NCI-H446 (cell line): ENCODE measurements at regions not wholly inside any gene's neighbourhood (a gene's known extent, or its start where the extent isn't known, plus 50 kb on each side); places are given as distances from the start of the nearest gene placed in this dataset.

Experiments used
- DNase-seq, 2 experiments: peaks; one replicate each; lab custom pipeline; 2025; lab: John Stamatoyannopoulos, UW

GRCh38 chr6:14635934-14636591 is 518.5 kb downstream of the CD83 start:
- no peak for DNase-seq

- DNase-seq = no peak
These were observed 520.9 kb downstream of the CD83 start for GRCh38 chr6:14638435-14638905.

GRCh38 chr6:14638906-14639761 is 521.6 kb downstream of the CD83 start:
- peak; percentile 70 to 91 for DNase-seq

- DNase-seq = no peak
These were observed 522.5 kb downstream of the CD83 start for GRCh38 chr6:14639983-14640599.

GRCh38 chr6:14640631-14641030 is 523.1 kb downstream of the CD83 start:
- no peak for DNase-seq

GRCh38 chr6:14641423-14642135 is 524.0 kb downstream of the CD83 start:
- no peak for DNase-seq

GRCh38 chr6:14642136-14642505 is 524.5 kb downstream of the CD83 start:
- DNase-seq = no peak

GRCh38 chr6:14642842-14643241 is 525.3 kb downstream of the CD83 start:
- no peak for DNase-seq

- no peak for DNase-seq
These were observed 526.8 kb downstream of the CD83 start for GRCh38 chr6:14644381-14644780.

- DNase-seq = no peak
These were observed 527.6 kb downstream of the CD83 start for GRCh38 chr6:14645221-14645620.

GRCh38 chr6:14645841-14646240 is 528.3 kb downstream of the CD83 start:
- no peak for DNase-seq

- no peak for DNase-seq
These were observed 528.8 kb downstream of the CD83 start for GRCh38 chr6:14646371-14646770.

- DNase-seq = no peak
These were observed 529.8 kb downstream of the CD83 start for GRCh38 chr6:14647357-14647756.

GRCh38 chr6:14652536-14652935 is 535.0 kb downstream of the CD83 start:
- no peak for DNase-seq

- no peak for DNase-seq
These were observed 537.9 kb downstream of the CD83 start for GRCh38 chr6:14655201-14656061.

- DNase-seq = no peak
These were observed 538.5 kb downstream of the CD83 start for GRCh38 chr6:14656078-14656521.

GRCh38 chr6:14656649-14657048 is 539.1 kb downstream of the CD83 start:
- no peak for DNase-seq

- DNase-seq = peak in 1 of 2 experiments; percentile 14
These were observed 540.5 kb downstream of the CD83 start for GRCh38 chr6:14658030-14658429.

- no peak for DNase-seq
These were observed 541.5 kb downstream of the CD83 start for GRCh38 chr6:14658886-14659561.

GRCh38 chr6:14659841-14660240 is 542.3 kb downstream of the CD83 start:
- DNase-seq = no peak
